ENCODE measurements at regions not wholly inside any gene's neighbourhood (a gene's known extent, or its start where the extent isn't known, plus 50 kb on each side); places are given as distances from the start of the nearest gene placed in this dataset.

- DNase-seq (ENCODE audit: low read depth in 2 of 2), result no peak
Observed at GRCh38 chr17:6325051-6325450, 109.9 kb downstream of the AIPL1 start.

DNA sequence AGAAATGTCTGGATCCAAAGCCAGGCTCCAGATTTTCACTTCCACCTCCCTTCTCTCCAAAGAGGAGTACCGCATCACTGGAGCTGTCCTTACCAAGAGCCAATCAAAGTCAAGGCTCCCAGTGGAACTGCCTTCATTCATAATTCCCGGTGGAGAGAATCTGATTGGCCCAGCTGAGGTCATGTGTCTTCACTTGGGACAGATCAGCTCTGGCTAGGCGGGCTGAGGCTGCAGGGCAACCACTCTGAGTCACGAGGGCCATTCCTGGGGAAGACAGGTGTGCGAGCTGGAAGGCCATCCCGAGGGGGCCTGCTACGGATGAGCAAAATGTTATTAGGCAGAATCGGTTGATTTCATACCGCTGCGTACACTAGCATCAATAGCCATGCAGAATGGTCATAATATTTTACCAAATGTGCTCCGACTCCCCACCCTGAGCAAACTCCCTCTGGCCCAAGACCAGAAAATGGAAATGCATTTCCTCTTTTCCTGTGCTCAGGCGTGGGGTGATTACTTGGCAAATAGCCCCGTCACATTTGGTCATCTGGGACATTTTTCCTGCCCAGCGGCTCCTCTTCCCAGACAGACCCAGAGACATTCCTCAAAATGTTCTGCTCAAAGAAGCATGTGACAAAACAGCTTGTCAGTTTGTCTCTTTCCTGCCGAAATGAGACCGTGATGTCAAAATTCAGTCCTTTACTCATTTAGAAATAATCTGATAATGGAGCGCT is 111.1 kb downstream of the AIPL1 start:
- no peak for DNase-seq (ENCODE audit: low read depth in 2 of 2)

DNA sequence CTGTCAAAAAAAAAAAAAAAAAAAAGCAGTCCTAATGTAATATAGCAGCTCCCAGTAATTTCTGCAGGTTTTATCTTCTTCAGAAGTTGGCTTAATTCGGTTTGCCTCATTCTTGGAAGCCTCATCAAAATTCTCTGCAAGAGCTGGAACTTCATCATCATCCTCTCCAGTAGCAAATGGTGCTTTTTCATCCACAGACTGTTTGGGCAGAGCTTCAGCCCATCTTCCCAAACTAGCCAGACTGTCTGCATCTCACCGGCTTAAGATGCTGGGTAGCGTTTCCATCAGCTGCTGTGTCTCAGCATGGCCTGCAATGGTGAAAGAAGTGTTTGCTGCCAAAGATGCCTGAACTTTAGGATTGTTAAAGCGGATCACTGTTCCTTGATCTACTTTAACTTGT is 112.6 kb downstream of the AIPL1 start:
- no peak for DNase-seq (ENCODE audit: low read depth in 2 of 2)

DNA sequence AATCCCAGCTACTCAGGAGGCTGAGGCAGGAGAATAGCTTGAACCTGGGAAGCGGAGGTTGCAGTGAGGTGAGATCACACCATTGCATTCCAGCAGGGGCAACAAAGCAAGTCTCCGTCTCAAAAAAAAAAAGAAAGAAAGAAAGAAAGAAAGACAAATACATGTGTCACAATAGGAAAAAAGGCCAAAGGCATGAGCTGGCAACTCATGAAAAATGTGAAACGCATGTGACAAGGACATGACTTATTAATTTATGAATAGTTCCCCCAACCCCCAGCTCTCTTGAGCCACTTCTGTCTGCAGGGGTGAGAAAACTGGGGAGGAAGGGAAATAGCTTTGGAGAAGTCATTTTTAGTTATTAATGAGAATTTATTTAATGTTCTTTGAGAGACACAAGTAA is 120.6 kb downstream of the AIPL1 start:
- no peak for DNase-seq (ENCODE audit: low read depth in 2 of 2)

GRCh38 chr17:6313835-6314234 is 121.1 kb downstream of the AIPL1 start:
- no peak for DNase-seq (ENCODE audit: low read depth in 2 of 2)

- DNase-seq (ENCODE audit: low read depth in 2 of 2), result no peak
Observed at GRCh38 chr17:6306820-6307219, 128.1 kb downstream of the AIPL1 start.

DNA sequence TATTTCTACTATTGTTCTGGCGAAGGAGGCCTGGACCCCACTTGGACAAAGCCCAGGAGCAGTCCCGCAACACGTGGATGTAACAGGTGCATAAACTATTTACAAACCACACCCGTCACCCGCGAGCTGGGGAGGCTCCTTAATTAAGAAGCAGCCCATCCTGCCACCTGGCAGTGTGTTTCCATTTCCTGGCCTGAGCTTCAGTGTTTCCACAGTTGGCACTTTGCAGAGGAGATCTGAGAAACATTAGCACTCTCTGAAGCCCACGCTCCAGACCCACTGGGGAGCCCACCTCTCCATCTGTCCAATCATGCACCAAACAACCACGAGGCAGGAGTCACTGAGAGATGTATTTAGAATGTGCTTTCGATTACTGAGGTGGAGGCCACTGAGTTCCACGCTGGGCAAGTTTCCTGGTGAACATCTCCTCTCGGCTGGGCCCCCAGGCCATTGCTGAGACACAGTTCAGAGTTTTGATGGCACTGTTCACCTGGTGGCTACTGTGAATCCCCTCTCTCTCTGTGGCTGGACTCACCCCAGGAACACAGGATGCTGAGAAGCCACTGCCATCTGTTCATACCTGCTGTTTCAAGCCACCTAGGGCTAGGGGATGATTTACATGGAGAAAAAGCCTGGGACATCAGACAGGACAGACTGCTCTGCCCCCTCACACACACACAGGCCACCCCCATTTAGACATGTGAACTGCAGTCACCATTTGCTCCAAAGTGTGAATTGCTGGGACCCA is 129.1 kb downstream of the AIPL1 start:
- DNase-seq (ENCODE audit: low read depth in 2 of 2), result no peak

- DNase-seq (ENCODE audit: low read depth in 2 of 2), result no peak
Observed at GRCh38 chr17:6304894-6305612, 129.9 kb downstream of the AIPL1 start.

- no peak for DNase-seq (ENCODE audit: low read depth in 2 of 2)
Observed at GRCh38 chr17:6303664-6304063, 131.3 kb downstream of the AIPL1 start.

DNA sequence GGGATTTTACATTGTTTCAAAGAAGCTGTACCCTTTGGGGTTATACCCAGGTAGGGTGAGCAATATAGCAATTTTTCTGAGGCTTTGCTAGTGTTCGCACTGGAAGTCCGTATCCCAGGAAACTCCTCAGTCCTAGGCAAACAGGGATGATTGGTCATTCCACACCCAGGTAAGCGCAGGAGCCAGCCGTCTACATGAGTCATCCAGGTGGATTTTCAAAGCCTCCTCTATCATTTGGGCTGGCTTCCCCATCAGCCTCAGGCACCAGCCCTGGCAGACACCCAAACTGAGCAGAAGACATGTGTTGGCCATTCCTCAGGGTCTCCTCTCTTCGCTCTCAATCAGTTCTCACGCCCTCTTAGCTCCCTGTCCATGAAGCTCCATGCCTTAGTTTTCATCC is 135.6 kb downstream of the AIPL1 start:
- no peak for DNase-seq (ENCODE audit: low read depth in 2 of 2)

DNA sequence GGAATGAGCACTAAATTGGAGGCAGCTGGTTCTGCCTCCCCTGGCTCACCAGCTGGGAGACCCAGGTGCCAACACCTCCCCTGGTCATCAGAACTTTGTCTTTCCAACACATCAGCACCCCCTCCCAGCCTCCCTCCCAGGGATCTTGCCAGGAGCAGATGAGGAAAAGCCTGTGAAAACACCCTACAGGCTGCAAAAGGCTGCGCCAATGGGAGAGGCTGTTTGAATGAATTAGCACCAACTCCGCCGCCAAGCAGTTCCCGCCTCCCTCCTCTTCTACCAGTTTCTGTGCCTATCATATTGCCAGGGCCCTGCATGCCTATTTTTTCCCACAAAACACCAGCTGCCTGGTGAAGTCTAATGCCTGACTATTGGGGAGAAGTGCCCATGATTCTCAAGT is 137.0 kb downstream of the AIPL1 start:
- DNase-seq (ENCODE audit: low read depth in 2 of 2), result no peak

- DNase-seq (ENCODE audit: low read depth in 2 of 2), result no peak
Observed at GRCh38 chr17:6297119-6297518, 137.8 kb downstream of the AIPL1 start.

DNA sequence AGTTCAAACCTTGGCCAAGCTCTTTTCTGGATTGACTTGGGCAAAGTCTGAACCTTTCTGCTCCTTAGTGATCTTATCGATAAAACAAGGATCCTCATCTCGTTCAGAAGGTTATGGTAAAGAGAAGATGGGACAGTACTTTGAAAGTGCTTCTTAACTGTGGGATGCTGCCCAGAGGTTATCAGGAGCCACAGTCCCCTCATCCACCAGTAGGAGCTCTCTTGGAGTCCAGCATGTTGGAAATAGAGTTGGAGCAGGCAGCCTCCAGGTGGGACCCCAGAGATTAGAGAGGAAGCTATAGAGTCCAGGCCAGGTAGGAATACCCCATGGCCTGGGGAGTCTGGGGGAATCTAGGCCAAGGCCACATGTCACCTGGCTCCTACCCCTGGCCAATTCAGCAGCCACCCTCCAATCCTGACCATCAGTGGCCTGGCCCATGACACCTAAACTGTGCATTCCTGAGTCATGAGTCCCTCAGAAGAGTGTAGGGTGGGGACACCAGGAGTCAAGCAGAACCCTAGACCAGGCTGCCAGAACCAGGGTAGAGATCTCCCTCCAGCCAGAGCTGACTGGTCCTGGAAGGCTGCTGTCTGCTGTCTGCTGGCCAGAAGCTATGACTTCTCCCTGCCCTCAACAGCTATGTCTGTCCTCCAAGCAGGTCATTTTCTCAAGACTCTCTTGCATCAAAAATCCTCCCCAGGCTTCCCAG is 144.3 kb downstream of the AIPL1 start:
- DNase-seq (ENCODE audit: low read depth in 2 of 2), result no peak

- no peak for DNase-seq (ENCODE audit: low read depth in 2 of 2)
Observed at GRCh38 chr17:6286233-6286632, 148.7 kb downstream of the AIPL1 start.

GRCh38 chr17:6285486-6285885 is 149.4 kb downstream of the AIPL1 start:
- no peak for DNase-seq (ENCODE audit: low read depth in 2 of 2)

DNA sequence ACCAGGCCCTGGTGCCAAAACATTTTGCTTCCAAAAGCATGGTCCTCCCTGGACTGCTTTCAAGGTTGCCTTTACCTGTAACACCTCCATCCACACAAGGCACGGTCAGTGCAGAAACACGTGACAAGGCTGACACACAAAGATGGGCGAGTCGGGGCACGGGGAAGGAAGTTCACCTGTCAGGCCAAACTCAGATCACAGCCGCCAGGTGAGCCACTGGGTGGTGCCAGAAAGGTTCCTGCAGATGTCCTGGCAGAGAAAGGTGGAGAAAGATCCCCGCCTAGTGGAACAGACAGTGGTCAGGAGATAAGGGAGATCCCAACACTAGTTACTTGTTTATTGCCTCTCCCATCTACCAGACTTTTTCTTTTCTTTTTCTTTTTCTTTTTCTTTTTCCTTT is 155.3 kb downstream of the AIPL1 start:
- DNase-seq (ENCODE audit: low read depth in 2 of 2), result no peak

- no peak for DNase-seq (ENCODE audit: low read depth in 2 of 2)
Observed at GRCh38 chr17:6278376-6278775, 156.5 kb downstream of the AIPL1 start.

GRCh38 chr17:6276711-6277110 is 158.2 kb downstream of the AIPL1 start:
- DNase-seq (ENCODE audit: low read depth in 2 of 2), result no peak

GRCh38 chr17:6274310-6274709 is 160.6 kb downstream of the AIPL1 start:
- no peak for DNase-seq (ENCODE audit: low read depth in 2 of 2)

DNA sequence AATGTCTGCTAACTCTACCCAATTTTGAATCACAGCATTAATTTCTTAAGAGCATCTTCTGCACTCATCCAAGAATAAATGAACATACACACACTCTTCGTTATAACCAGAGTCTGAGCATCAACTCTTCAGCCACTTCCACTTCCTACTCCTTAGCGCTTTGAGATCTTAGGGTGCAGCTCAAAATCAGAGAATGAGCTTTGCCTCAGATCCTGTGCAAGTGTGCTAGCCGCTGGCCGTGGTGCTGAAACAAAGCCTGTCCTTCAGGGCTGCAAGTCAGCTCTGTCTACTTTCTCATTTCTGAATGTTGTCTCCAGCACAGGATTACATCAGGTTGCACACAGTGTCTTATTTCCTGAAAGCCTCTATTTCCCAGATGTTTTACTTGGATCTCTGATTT is 165.4 kb downstream of the AIPL1 start:
- peak in 1 of 2 donors; percentile 8 for DNase-seq (ENCODE audit: low read depth in 2 of 2)

DNA sequence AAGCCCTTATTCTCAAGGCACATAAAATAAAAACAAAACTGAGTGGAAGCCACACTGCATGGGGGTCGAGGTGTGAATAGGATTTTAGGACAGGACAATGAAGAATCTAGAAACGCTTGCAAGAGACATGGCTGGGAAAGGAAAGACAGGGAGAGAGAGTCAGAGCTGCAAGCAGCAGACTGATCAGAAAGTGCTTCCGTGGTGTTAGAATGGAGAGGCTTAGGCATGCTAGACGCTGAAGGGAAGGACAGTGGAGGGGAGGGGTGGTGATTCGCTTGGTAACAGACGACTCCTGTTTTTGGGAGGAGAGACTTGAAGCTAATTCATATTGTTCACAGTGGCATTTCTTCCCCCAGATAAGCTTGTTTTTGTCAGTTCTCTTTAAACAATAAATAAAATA is 173.5 kb downstream of the AIPL1 start:
- no peak for DNase-seq (ENCODE audit: low read depth in 2 of 2)

DNA sequence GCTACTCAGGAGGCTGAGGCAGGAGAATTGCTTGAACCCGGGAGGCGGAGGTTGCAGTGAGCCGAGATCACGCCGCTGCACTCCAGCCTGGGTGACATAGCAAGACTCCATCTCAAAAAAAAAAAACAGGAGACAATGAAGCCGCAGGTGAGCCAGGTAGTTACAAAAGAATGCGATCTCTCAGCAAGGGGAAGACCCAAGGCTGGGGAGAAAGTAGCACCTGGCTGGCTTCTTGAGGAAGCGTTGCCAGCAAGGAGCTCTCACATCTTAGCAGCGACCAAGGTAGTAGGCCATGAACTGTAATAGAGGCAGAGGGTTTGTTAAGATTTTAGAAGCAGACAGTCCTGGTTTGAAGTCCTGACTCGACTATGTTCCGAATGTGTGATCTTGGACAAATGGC is 175.0 kb downstream of the AIPL1 start:
- DNase-seq (ENCODE audit: low read depth in 2 of 2), result no peak
